Kidney (tissue), 13 donors: ENCODE measurements at regions not wholly inside any gene's neighbourhood (a gene's known extent, or its start where the extent isn't known, plus 50 kb on each side); places are given as distances from the start of the nearest gene placed in this dataset.

Experiments
- DNase-seq, 5 donors: peaks; one replicate each; pipeline ENCODE4 v3.0.0-alpha.2; 2013 to 2020
- FAIRE-seq: peaks from 2 replicates; lab custom pipeline; 2012; peaks lifted over from hg19 to GRCh38; lab: Jason Lieb, UNC
- H3K27ac ChIP-seq, 2 donors: one replicate each; pipeline ENCODE4 v1.7.0; 2013; ENCODE audit warnings: low read depth in 2 of 2, low read length in 2 of 2, inconsistent platforms in 1 of 2
- H3K27me3 ChIP-seq: one replicate; pipeline ENCODE4 v1.7.1; 2013; ENCODE audit warnings: low read length, inconsistent platforms; ENCODE audit not compliant: control insufficient read depth, insufficient read depth
- H3K36me3 ChIP-seq, 3 donors: one replicate each; pipeline versions ENCODE4 v1.7.0 to v1.7.1; 2013; ENCODE audit warnings: low read length in 3 of 3, control low read depth in 1 of 3, inconsistent platforms in 1 of 3; ENCODE audit not compliant: insufficient read depth in 3 of 3, control insufficient read depth in 2 of 3
- H3K4me1 ChIP-seq, 3 donors: one replicate each; pipeline versions ENCODE4 v1.7.0 to v1.7.1; 2013; ENCODE audit warnings: low read length in 3 of 3, inconsistent platforms in 1 of 3, low read depth in 1 of 3; ENCODE audit not compliant: control insufficient read depth in 2 of 3, insufficient read depth in 2 of 3
- H3K4me3 ChIP-seq, 3 donors: one replicate each; pipeline versions ENCODE4 v1.7.0 to v1.8.1; 2013; ENCODE audit warnings: low read length in 3 of 3, control low read depth in 1 of 3, inconsistent platforms in 1 of 3
- H3K9ac ChIP-seq, 3 donors: one replicate each; pipeline versions ENCODE4 v1.7.0 to v1.7.1; 2013; ENCODE audit warnings: low read length in 3 of 3, control low read depth in 1 of 3, inconsistent platforms in 1 of 3
- H3K9me3 ChIP-seq, 3 donors: one replicate each; pipeline versions ENCODE4 v1.7.0 to v1.7.1; 2013; ENCODE audit warnings: low read length in 3 of 3, control low read depth in 1 of 3, inconsistent platforms in 1 of 3; ENCODE audit not compliant: control insufficient read depth in 2 of 3, insufficient read depth in 1 of 3
- intact Hi-C: fragments of 100-400 bp; cut with DNase I; formaldehyde crosslinking; loops from one replicate; pipeline ENCODE4 v1.11.1; 2022
- TF ChIP-seq, protein P1 (sequence below): IDR thresholded peaks from 3 replicates; pipeline ENCODE4 v1.5.1; 2012; ENCODE audit warnings: mild to moderate bottlenecking, moderate library complexity, borderline replicate concordance; ENCODE audit not compliant: insufficient read depth; ENCODE audit errors: extremely low read depth
- donor health status: control.
- donor health status: control.
- donor health status: control.
- donor health status: control.
- donor health status: control.
- donor health status: DM: yes; HTN: yes; CAD: no.
- donor health status: Normal renal cell carcinoma (clear cell type).

DNA sequence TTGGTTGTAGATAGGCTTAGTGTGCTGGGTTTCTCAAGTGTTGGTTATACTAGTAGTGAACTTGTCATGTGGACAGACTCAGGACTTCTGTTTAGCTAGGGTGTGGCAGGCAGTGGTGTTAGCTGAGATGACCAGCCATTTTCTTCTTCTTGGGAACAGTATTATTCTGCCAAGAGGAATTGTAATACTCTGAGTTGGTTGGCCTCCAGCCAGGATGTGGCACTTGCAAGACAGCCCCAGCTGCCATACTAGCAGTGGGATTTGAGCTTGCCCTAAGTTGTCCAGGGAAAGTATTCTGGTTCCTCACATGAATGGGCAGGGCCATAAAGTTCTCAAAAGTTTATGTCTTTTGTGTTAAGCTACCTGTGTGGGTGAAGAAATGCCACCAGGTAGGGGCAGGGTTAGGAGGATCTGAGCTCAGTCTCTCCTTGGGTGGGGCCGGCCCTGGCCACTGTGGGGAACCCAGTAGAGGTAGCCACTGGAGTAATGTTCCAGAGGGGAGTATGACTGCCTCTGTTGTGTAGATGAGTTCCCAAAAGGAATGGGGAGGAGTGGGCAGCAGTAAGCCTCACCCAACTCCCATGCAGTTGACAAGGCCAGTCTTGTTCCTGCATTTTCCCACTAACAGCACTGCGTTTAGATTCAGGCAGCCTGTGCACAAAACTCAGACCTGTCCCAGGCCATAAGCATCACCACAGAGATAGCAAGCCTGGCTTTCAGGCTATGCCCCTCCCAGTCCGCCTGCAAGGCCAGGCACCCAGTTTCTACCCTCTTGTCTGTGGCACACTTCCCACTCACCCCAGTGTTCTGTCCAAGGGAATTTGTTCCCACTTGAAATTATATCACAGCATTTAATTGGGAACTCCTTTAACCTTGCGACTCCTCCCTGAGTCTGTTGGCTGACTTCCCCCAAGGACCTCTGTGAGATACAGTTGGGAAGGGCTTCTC, 250.7 kb downstream of the ANXA1 start:
- no peak for FAIRE-seq
- Histone ChIP-seq H3K4me1 (no peaks in the 10 kb centered on the region), H3K36me3 (no peaks in the 10 kb centered on the region)

DNA sequence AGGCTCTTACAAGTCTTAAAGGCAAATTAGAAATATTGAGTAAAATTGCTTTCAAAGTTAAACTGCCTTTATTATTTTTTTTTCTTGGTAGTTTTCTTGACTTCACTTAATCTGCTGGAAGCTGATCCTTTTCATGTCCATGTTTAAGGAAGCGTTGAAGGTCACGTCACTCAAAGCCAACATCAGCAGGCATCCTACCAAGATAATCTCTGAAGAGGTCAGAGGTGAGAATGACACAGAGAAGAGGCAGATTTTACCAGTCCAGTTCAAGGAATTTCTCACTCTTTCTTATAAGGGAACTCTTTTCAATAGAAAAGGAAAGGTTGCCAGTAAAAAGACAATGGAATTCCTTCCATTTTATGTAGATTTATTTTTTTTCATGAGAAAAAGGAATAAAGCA, 259.8 kb downstream of the ANXA1 start:
- intact Hi-C loops = no loop called here
- no peaks in the 10 kb centered on the region for H3K36me3 ChIP-seq
- no peaks in the 10 kb centered on the region for H3K4me1 ChIP-seq
- H3K9me3 ChIP-seq = no peaks in the 10 kb centered on the region
- TF ChIP-seq, protein P1, sequence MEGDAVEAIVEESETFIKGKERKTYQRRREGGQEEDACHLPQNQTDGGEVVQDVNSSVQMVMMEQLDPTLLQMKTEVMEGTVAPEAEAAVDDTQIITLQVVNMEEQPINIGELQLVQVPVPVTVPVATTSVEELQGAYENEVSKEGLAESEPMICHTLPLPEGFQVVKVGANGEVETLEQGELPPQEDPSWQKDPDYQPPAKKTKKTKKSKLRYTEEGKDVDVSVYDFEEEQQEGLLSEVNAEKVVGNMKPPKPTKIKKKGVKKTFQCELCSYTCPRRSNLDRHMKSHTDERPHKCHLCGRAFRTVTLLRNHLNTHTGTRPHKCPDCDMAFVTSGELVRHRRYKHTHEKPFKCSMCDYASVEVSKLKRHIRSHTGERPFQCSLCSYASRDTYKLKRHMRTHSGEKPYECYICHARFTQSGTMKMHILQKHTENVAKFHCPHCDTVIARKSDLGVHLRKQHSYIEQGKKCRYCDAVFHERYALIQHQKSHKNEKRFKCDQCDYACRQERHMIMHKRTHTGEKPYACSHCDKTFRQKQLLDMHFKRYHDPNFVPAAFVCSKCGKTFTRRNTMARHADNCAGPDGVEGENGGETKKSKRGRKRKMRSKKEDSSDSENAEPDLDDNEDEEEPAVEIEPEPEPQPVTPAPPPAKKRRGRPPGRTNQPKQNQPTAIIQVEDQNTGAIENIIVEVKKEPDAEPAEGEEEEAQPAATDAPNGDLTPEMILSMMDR = no peak
- no peak for DNase-seq
- H3K27me3 ChIP-seq = no peaks in the 10 kb centered on the region
- no peak overlapping the region for H3K4me3 ChIP-seq
- no peak overlapping the region for H3K9ac ChIP-seq
- H3K27ac ChIP-seq = no peak overlapping the region
- FAIRE-seq = no peak

More for the DNA sequence above, 250.7 kb downstream of the ANXA1 start:
- DNase-seq = no peak
- Histone ChIP-seq H3K27me3 (no peaks in the 10 kb centered on the region), H3K27ac (no peak overlapping the region), H3K4me3 (no peak overlapping the region), H3K9ac (no peak overlapping the region), H3K9me3 (peaks cover 0 to 3% (median 2%) of the 10 kb centered on the region in 3 donors)
- intact Hi-C loops = no loop called here
- TF ChIP-seq, protein P1 = no peak

DNA sequence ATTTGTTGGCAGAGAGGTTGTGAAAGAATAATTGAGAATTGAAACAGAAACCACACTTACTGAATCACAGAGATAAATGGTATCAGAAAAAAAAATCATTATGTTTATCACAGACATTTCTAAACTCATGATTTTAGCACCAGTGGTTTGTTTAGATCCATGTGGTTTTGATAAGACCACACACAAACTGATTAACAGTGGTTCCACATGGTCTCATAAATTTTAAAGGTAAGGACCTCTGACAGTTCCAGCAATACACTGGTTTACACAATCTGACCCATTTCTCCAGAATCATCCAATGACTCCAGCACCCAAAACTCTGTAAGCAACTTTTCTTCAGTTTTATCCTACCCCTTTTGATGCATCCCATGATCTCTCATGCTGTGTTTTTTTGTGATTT, 261.2 kb downstream of the ANXA1 start:
- intact Hi-C loops = no loop called here
- Histone ChIP-seq H3K9ac (no peak overlapping the region), H3K36me3 (no peaks in the 10 kb centered on the region), H3K4me3 (no peak overlapping the region), H3K27ac (no peak overlapping the region), H3K27me3 (no peaks in the 10 kb centered on the region), H3K4me1 (no peaks in the 10 kb centered on the region), H3K9me3 (no peaks in the 10 kb centered on the region)
- FAIRE-seq (no peak), DNase-seq (no peak)
- TF ChIP-seq, protein P1 = no peak
